ENCODE measurements at regions not wholly inside any gene's neighbourhood (a gene's known extent, or its start where the extent isn't known, plus 50 kb on each side); places are given as distances from the start of the nearest gene placed in this dataset.

- Histone ChIP-seq H3K9me3 (no peaks in the 10 kb centered on the region), H3K36me3 (ENCODE audit: low read depth, missing control alignments) (no peaks in the 10 kb centered on the region), H3K27me3 (no peaks in the 10 kb centered on the region), H3K27ac (peak overlapping the region; percentile 70 to 85), H3K4me3 (no peak overlapping the region), H3K4me1 (peaks cover 9% of the 10 kb centered on the region)
- WGBS, 2 donors, result 49 to 57% methylated on average over 6 of the region's 6 CpGs
- TF ChIP-seq CTCF (IDR thresholded peaks at IDR 0.05) (no peak), POLR2A (IDR thresholded peaks at IDR 0.05) (no peak)
- intact Hi-C loops (cut with DNase I; ENCODE audit: low total_unique reads), result no loop called here
- peak; percentile 56 for DNase-seq
Measured at GRCh38 chr15:61558172-61559136, 329.4 kb upstream of the RORA start.

- Histone ChIP-seq H3K9me3 (no peaks in the 10 kb centered on the region), H3K36me3 (ENCODE audit: low read depth, missing control alignments) (no peaks in the 10 kb centered on the region), H3K4me3 (no peak overlapping the region), H3K4me1 (peaks cover 9% of the 10 kb centered on the region), H3K27me3 (no peaks in the 10 kb centered on the region), H3K27ac (no peak overlapping the region)
- TF ChIP-seq CTCF (IDR thresholded peaks at IDR 0.05), result no peak
- TF ChIP-seq POLR2A (IDR thresholded peaks at IDR 0.05), result no peak
- WGBS, 2 donors, result 81 to 83% methylated on average over 5 of the region's 5 CpGs
- no peak for DNase-seq
- intact Hi-C loops (cut with DNase I; ENCODE audit: low total_unique reads), result no loop called here
Measured at GRCh38 chr15:61556037-61556648, 327.0 kb upstream of the RORA start.

GRCh38 chr15:61549727-61550126 lies 320.6 kb upstream of the RORA start:
- 79 to 80% methylated on average over 1 of the region's 1 CpG for WGBS, 2 donors
- H3K4me1 ChIP-seq, result no peaks in the 10 kb centered on the region

GRCh38 chr15:61545763-61546162 lies 316.7 kb upstream of the RORA start:
- 60 to 64% methylated on average over 5 of the region's 5 CpGs for WGBS, 2 donors
- TF ChIP-seq CTCF (IDR thresholded peaks at IDR 0.05) (no peak), POLR2A (IDR thresholded peaks at IDR 0.05) (no peak)
- no peak overlapping the region for H3K27ac ChIP-seq
- DNase-seq, result no peak
- no peaks in the 10 kb centered on the region for H3K9me3 ChIP-seq
- H3K27me3 ChIP-seq, result no peaks in the 10 kb centered on the region
- intact Hi-C loops (cut with DNase I; ENCODE audit: low total_unique reads), result no loop called here
- no peaks in the 10 kb centered on the region for H3K36me3 ChIP-seq (ENCODE audit: low read depth, missing control alignments)
- no peak overlapping the region for H3K4me3 ChIP-seq
- H3K4me1 ChIP-seq, result no peaks in the 10 kb centered on the region

More at GRCh38 chr15:61549727-61550126, 320.6 kb upstream of the RORA start:
- Histone ChIP-seq H3K4me3 (no peak overlapping the region), H3K36me3 (ENCODE audit: low read depth, missing control alignments) (no peaks in the 10 kb centered on the region), H3K27me3 (no peaks in the 10 kb centered on the region), H3K9me3 (no peaks in the 10 kb centered on the region), H3K27ac (no peak overlapping the region)
- intact Hi-C loops (cut with DNase I; ENCODE audit: low total_unique reads), result no loop called here
- no peak for DNase-seq
- TF ChIP-seq CTCF (IDR thresholded peaks at IDR 0.05) (no peak), POLR2A (IDR thresholded peaks at IDR 0.05) (no peak)
